MM.1S (cell line): ENCODE measurements at regions not wholly inside any gene's neighbourhood (a gene's known extent, or its start where the extent isn't known, plus 50 kb on each side); places are given as distances from the start of the nearest gene placed in this dataset.

ENCODE experiments used
- EZH2 ChIP-seq: fragments of 300-600 bp; sonication (generic); optimal IDR thresholded peaks from 2 replicates; pipeline ENCODE3; 2017; ENCODE audit warnings: low read depth, mild to moderate bottlenecking, antibody characterized with exemption, low read length, mixed read lengths
- EZH2phosphoT487 ChIP-seq: fragments of 300-600 bp; sonication (generic); IDR thresholded peaks from 2 replicates; pipeline ENCODE4 v1.6.1; 2018; ENCODE audit warnings: antibody characterized with exemption, low read length
- TF ChIP-seq, protein P1 (sequence below): fragments of 300-600 bp; sonication (generic); IDR thresholded peaks from 2 replicates; pipeline ENCODE4 v1.5.1; 2016; ENCODE audit warnings: antibody characterized with exemption, low read length, mixed read lengths

DNA sequence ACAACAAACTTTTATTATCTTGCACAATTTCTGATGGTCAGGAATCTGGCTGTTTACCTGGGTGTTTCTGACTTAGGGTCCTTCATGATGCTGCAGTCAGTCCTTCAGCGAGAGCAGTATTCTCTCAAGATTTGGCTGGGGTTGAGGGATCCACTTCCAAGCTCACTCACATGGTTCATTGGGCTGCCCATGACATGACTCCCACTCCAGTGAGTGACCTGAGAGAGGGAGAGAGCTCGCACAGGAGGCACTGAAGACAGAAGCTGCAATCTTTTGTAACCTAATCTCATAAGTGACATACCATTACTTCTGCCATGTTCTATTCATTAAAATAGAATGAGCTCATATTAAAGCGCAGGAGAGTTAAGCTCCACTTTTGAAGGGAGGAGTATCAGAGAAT is 212.6 kb downstream of the SPATA31D1 start:
- TF ChIP-seq EZH2, result no peak
- TF ChIP-seq, protein P1, sequence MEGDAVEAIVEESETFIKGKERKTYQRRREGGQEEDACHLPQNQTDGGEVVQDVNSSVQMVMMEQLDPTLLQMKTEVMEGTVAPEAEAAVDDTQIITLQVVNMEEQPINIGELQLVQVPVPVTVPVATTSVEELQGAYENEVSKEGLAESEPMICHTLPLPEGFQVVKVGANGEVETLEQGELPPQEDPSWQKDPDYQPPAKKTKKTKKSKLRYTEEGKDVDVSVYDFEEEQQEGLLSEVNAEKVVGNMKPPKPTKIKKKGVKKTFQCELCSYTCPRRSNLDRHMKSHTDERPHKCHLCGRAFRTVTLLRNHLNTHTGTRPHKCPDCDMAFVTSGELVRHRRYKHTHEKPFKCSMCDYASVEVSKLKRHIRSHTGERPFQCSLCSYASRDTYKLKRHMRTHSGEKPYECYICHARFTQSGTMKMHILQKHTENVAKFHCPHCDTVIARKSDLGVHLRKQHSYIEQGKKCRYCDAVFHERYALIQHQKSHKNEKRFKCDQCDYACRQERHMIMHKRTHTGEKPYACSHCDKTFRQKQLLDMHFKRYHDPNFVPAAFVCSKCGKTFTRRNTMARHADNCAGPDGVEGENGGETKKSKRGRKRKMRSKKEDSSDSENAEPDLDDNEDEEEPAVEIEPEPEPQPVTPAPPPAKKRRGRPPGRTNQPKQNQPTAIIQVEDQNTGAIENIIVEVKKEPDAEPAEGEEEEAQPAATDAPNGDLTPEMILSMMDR, result no peak
- TF ChIP-seq EZH2phosphoT487, result no peak
